Gastroesophageal sphincter (tissue), 3 donors: ENCODE measurements at regions not wholly inside any gene's neighbourhood (a gene's known extent, or its start where the extent isn't known, plus 50 kb on each side); places are given as distances from the start of the nearest gene placed in this dataset.

ENCODE experiments used
- CTCF ChIP-seq, 4 experiments: fragments of 200-600 bp in 2 of 4; fragments of 450-650 bp in 2 of 4; sonication (generic) in 1 of 4; IDR thresholded peaks; one replicate each; pipeline ENCODE4 v1.5.1; 2017 to 2019; ENCODE audit warnings: antibody characterized with exemption in 4 of 4, mild to moderate bottlenecking in 2 of 4, moderate library complexity in 2 of 4
- POLR2A ChIP-seq, 2 donors: fragments of 450-650 bp; IDR thresholded peaks; one replicate each; pipeline ENCODE4 v1.6.1; 2017; ENCODE audit warnings: antibody characterized with exemption in 2 of 2, mild to moderate bottlenecking in 2 of 2, moderate library complexity in 1 of 2
- POLR2AphosphoS5 ChIP-seq: sonication (generic); formaldehyde crosslinking; IDR thresholded peaks from one replicate; pipeline ENCODE4 v1.6.1; 2017; ENCODE audit warnings: antibody characterized with exemption

GRCh38 chr18:14945286-14945685, 197.3 kb downstream of the ANKRD30B start:
- TF ChIP-seq CTCF (IDR thresholded peaks at IDR 0.05) (no peak), POLR2AphosphoS5 (no peak), POLR2A (IDR thresholded peaks at IDR 0.05) (no peak)
